ENCODE measurements at regions not wholly inside any gene's neighbourhood (a gene's known extent, or its start where the extent isn't known, plus 50 kb on each side); places are given as distances from the start of the nearest gene placed in this dataset.

GRCh38 chr5:19229179-19229835, 758.7 kb downstream of the CDH18 start:
- no peak for TF ChIP-seq CTCF (IDR thresholded peaks at IDR 0.05)
- DNase-seq: no peak
- H3K9me3 Mint-ChIP-seq: peaks cover 0 to 3% (median 0%) of the 10 kb centered on the region in 7 donors

GRCh38 chr5:19233573-19233972, 754.4 kb downstream of the CDH18 start:
- Mint-ChIP-seq H3K9me3 (peaks cover 2 to 7% (median 3%) of the 10 kb centered on the region in 7 donors), H3K36me3 (no peaks in the 10 kb centered on the region), H3K4me1 (no peaks in the 10 kb centered on the region), H3K27me3 (ENCODE audit: low read depth in 3 of 3) (no peaks in the 10 kb centered on the region), H3K27ac (no peak overlapping the region), H3K4me3 (no peak overlapping the region)
- no CpG with 5 or more reads among the region's 2 CpGs for WGBS (ENCODE audit: insufficient coverage)
- Histone ChIP-seq H4K20me1 (ENCODE audit: insufficient read depth, low read length) (no peaks in the 10 kb centered on the region), H3K27me3 (ENCODE audit: control insufficient read depth in 2 of 2, insufficient read depth in 2 of 2, low read length in 2 of 2) (no peaks in the 10 kb centered on the region), H3K4me2 (replicated peaks; ENCODE audit: extremely low read depth, low read length, poor library complexity, severe bottlenecking) (no peak overlapping the region), H3K36me3 (replicated peaks in 1 of 2; ENCODE audit: control insufficient read depth in 1 of 2, insufficient read depth in 2 of 2, low read length in 2 of 2) (no peaks in the 10 kb centered on the region), H2AFZ (ENCODE audit: insufficient read depth, low read depth, low read length, poor library complexity, severe bottlenecking) (no peak overlapping the region), H3K9me3 (replicated peaks in 1 of 2; ENCODE audit: control insufficient read depth in 1 of 2, insufficient read depth in 1 of 2, low read length in 2 of 2) (peaks cover 0 to 6% of the 10 kb centered on the region in 2 donors), H3K79me2 (ENCODE audit: insufficient read depth, low read length) (no peaks in the 10 kb centered on the region), H3K9ac (ENCODE audit: insufficient read depth, low read length, poor library complexity, severe bottlenecking) (no peak overlapping the region), H3K4me3 (replicated peaks in 1 of 3; ENCODE audit: low read depth in 2 of 3, low read length in 3 of 3) (no peak overlapping the region), H3K27ac (ENCODE audit: low read depth in 1 of 2, low read length in 2 of 2) (no peak overlapping the region), H3K4me1 (ENCODE audit: control insufficient read depth in 1 of 2, insufficient read depth in 2 of 2, low read length in 2 of 2) (no peaks in the 10 kb centered on the region)
- intact Hi-C loops (cut with micrococcal nuclease): no loop called here
- TF ChIP-seq CTCF (IDR thresholded peaks at IDR 0.05): no peak
- DNase-seq: no peak

More at GRCh38 chr5:19229179-19229835, 758.7 kb downstream of the CDH18 start:
- H3K36me3 ChIP-seq (replicated peaks in 1 of 2; ENCODE audit: control insufficient read depth in 1 of 2, insufficient read depth in 2 of 2, low read length in 2 of 2): no peaks in the 10 kb centered on the region
- Mint-ChIP-seq H3K27ac (no peak overlapping the region), H3K36me3 (no peaks in the 10 kb centered on the region), H3K27me3 (ENCODE audit: low read depth in 3 of 3) (no peaks in the 10 kb centered on the region), H3K4me3 (no peak overlapping the region), H3K4me1 (no peaks in the 10 kb centered on the region)
- H4K20me1 ChIP-seq (ENCODE audit: insufficient read depth, low read length): no peaks in the 10 kb centered on the region
- H3K9me3 ChIP-seq (replicated peaks in 1 of 2; ENCODE audit: control insufficient read depth in 1 of 2, insufficient read depth in 1 of 2, low read length in 2 of 2): no peaks in the 10 kb centered on the region
- intact Hi-C loops (cut with micrococcal nuclease): no loop called here
- H2AFZ ChIP-seq (ENCODE audit: insufficient read depth, low read depth, low read length, poor library complexity, severe bottlenecking): no peak overlapping the region
- WGBS (ENCODE audit: insufficient coverage): no CpG with 5 or more reads among the region's 3 CpGs
- H3K27ac ChIP-seq (ENCODE audit: low read depth in 1 of 2, low read length in 2 of 2): no peak overlapping the region
- no peak overlapping the region for H3K4me2 ChIP-seq (replicated peaks; ENCODE audit: extremely low read depth, low read length, poor library complexity, severe bottlenecking)
- no peaks in the 10 kb centered on the region for H3K27me3 ChIP-seq (ENCODE audit: control insufficient read depth in 2 of 2, insufficient read depth in 2 of 2, low read length in 2 of 2)
- no peaks in the 10 kb centered on the region for H3K4me1 ChIP-seq (ENCODE audit: control insufficient read depth in 1 of 2, insufficient read depth in 2 of 2, low read length in 2 of 2)
- H3K79me2 ChIP-seq (ENCODE audit: insufficient read depth, low read length): no peaks in the 10 kb centered on the region
- H3K4me3 ChIP-seq (replicated peaks in 1 of 3; ENCODE audit: low read depth in 2 of 3, low read length in 3 of 3): no peak overlapping the region
- no peak overlapping the region for H3K9ac ChIP-seq (ENCODE audit: insufficient read depth, low read length, poor library complexity, severe bottlenecking)

Measured in CD14-positive monocyte (primary cell).